DMS153 treated with DMSO at 0.1 percent for 48 hours (cell line): ENCODE measurements at regions not wholly inside any gene's neighbourhood (a gene's known extent, or its start where the extent isn't known, plus 50 kb on each side); places are given as distances from the start of the nearest gene placed in this dataset.

Experiments used
- DNase-seq: peaks from one replicate; lab custom pipeline; 2025; ENCODE audit not compliant: unreplicated experiment; lab: John Stamatoyannopoulos, UW

- DNase-seq: no peak
Observed at GRCh38 chr2:15834381-15835031, 105.8 kb upstream of the MYCN start.

GRCh38 chr2:15835991-15836688, 104.2 kb upstream of the MYCN start:
- no peak for DNase-seq

- DNase-seq: no peak
Observed at GRCh38 chr2:15836689-15837610, 103.4 kb upstream of the MYCN start.

GRCh38 chr2:15838481-15839090, 101.8 kb upstream of the MYCN start:
- no peak for DNase-seq

GRCh38 chr2:15839426-15840124, 100.8 kb upstream of the MYCN start:
- no peak for DNase-seq

- DNase-seq: no peak
Observed at GRCh38 chr2:15840148-15840547, 100.2 kb upstream of the MYCN start.

- DNase-seq: no peak
Observed at GRCh38 chr2:15840969-15841368, 99.4 kb upstream of the MYCN start.

- DNase-seq: no peak
Observed at GRCh38 chr2:15841776-15842560, 98.4 kb upstream of the MYCN start.

- no peak for DNase-seq
Observed at GRCh38 chr2:15842758-15843666, 97.3 kb upstream of the MYCN start.

GRCh38 chr2:15844211-15844801, 96.0 kb upstream of the MYCN start:
- no peak for DNase-seq

- DNase-seq: no peak
Observed at GRCh38 chr2:15845294-15845693, 95.1 kb upstream of the MYCN start.

GRCh38 chr2:15845737-15846405, 94.5 kb upstream of the MYCN start:
- DNase-seq: no peak

- no peak for DNase-seq
Observed at GRCh38 chr2:15846626-15847025, 93.7 kb upstream of the MYCN start.

GRCh38 chr2:15850534-15850933, 89.8 kb upstream of the MYCN start:
- DNase-seq: no peak

- DNase-seq: no peak
Observed at GRCh38 chr2:15851076-15851693, 89.2 kb upstream of the MYCN start.

GRCh38 chr2:15852811-15853210, 87.5 kb upstream of the MYCN start:
- no peak for DNase-seq

GRCh38 chr2:15853903-15854302, 86.4 kb upstream of the MYCN start:
- DNase-seq: no peak
